ENCODE measurements at regions not wholly inside any gene's neighbourhood (a gene's known extent, or its start where the extent isn't known, plus 50 kb on each side); places are given as distances from the start of the nearest gene placed in this dataset.

GRCh38 chr3:84077479-84077878 lies 881.3 kb upstream of the CADM2 start (continued):
- no peak for TF ChIP-seq ZBTB4 (CRISPR knock-in tag; IDR thresholded peaks at IDR 0.05)
- TF ChIP-seq PAX5 (IDR thresholded peaks at IDR 0.05; ENCODE audit: borderline replicate concordance, low read depth, low read length), result no peak
- TF ChIP-seq ATF7 (IDR thresholded peaks at IDR 0.05; ENCODE audit: low read depth), result 0 out of 2 replicates have a peak, but pooled peaks have one; percentile 26
- no peak for TF ChIP-seq GABPA (IDR thresholded peaks at IDR 0.05; ENCODE audit: low read depth)

- no peaks in the 10 kb centered on the region for H3K27me3 ChIP-seq (replicated peaks in 1 of 2; ENCODE audit: control insufficient read depth in 2 of 2, insufficient read depth in 2 of 2, low read length in 1 of 2)
- no peak overlapping the region for H3K27ac ChIP-seq (ENCODE audit: control insufficient read depth, insufficient read depth)
- H3K4me3 ChIP-seq, result no peak overlapping the region
- no peak overlapping the region for H3K4me2 ChIP-seq (ENCODE audit: control insufficient read depth, insufficient read depth)
- no peak for FAIRE-seq
- H3K9ac ChIP-seq (ENCODE audit: control insufficient read depth, insufficient read depth, low read length), result no peak overlapping the region
- 0% methylated on average over 1 of the region's 1 CpG for WGBS (ENCODE audit: insufficient coverage, insufficient replicate concordance, low lambda C conversion rate, missing lambda C conversion rate)
- no peaks in the 10 kb centered on the region for H3K9me3 ChIP-seq (replicated peaks; ENCODE audit: control insufficient read depth, insufficient read depth, low read length)
- H3K79me2 ChIP-seq (ENCODE audit: control insufficient read depth, insufficient read depth, low read length), result no peaks in the 10 kb centered on the region
- H2AFZ ChIP-seq (ENCODE audit: control insufficient read depth, low read depth, low read length), result no peak overlapping the region
- intact Hi-C loops (cut with micrococcal nuclease; ENCODE audit: unreplicated experiment) (no loop called here), in situ Hi-C loops (cut with MboI) (no loop called here)
- no peaks in the 10 kb centered on the region for H3K36me3 ChIP-seq (ENCODE audit: control insufficient read depth in 2 of 2, insufficient read depth in 2 of 2, low read length in 1 of 2)
- no peak for TF ChIP-seq CREM (IDR thresholded peaks at IDR 0.05; ENCODE audit: low read depth)
- no peak for TF ChIP-seq RAD21 (IDR thresholded peaks at IDR 0.05; ENCODE audit: insufficient read depth, low read depth, low read length)
- no peak for TF ChIP-seq MLLT1 (IDR thresholded peaks at IDR 0.05)
- no peak for TF ChIP-seq SREBF2 (IDR thresholded peaks at IDR 0.05; ENCODE audit: low read length)
- no peak for TF ChIP-seq CHD4 (IDR thresholded peaks at IDR 0.05)
- TF ChIP-seq HDAC6 (IDR thresholded peaks at IDR 0.05; ENCODE audit: unreplicated experiment), result no peak
- TF ChIP-seq TAF1 (IDR thresholded peaks at IDR 0.05; ENCODE audit: borderline replicate concordance, low read depth, low read length), result no peak
- no peak for TF ChIP-seq POLR2AphosphoS2 (IDR thresholded peaks at IDR 0.05; ENCODE audit: low read depth, low read length)
- no peak for TF ChIP-seq ZNF24 (IDR thresholded peaks at IDR 0.05)
- no peaks in the 10 kb centered on the region for H4K20me1 ChIP-seq (ENCODE audit: control insufficient read depth, insufficient read depth)
- DNase-seq (ENCODE audit: low read depth, low spot score), result no peak
- ChIA-PET RAD21 (ENCODE audit: unreplicated experiment) (no interaction called here), POLR2A (no interaction called here), SMC1A (ENCODE audit: uncharacterized antibody, unreplicated experiment) (no interaction called here), CTCF (no interaction called here)
- no TSS peak for BruUV-seq (replicated peaks)
- no peaks in the 10 kb centered on the region for H3K4me1 ChIP-seq (ENCODE audit: control insufficient read depth, insufficient read depth, low read length)
- no peak for ATAC-seq
These were observed 876.1 kb upstream of the CADM2 start for GRCh38 chr3:84082726-84083125.

Measured in GM12878 (cell line).